WI38 (cell line): ENCODE measurements at regions not wholly inside any gene's neighbourhood (a gene's known extent, or its start where the extent isn't known, plus 50 kb on each side); places are given as distances from the start of the nearest gene placed in this dataset.
"Not testable (repeated sequence)": the region's sequence is repeated elsewhere in the genome, so short reads cannot be mapped to it uniquely, and the experiment has no call there.

ENCODE experiments used
- H3K4me3 ChIP-seq: 2 replicates; pipeline ENCODE4 v1.5.1; 2011; ENCODE audit warnings: low read depth, mild to moderate bottlenecking, control low read depth, low read length
- TF ChIP-seq, protein P1 (sequence below): IDR thresholded peaks from 2 replicates; pipeline ENCODE4 v1.5.1; 2012; ENCODE audit warnings: low read depth, mild to moderate bottlenecking, control low read depth, low read length

DNA sequence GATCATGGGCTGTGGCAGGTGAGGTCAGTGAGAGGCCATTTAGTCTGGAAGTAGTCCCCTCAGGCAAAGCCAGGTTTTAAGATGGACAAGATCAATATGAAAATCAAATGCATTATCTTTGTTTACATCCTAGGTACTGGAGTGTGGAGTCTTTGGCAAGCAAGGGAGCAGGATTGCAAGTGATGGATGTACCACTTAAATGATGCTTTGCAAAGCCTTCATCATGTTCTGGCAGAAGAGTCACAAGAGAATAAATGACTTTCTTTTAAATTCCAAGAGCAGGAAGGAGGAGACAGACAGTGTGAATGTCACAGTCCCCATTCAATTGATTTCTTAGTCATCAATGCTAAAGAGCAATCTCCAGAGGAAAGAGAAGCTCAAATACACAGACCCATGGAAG, 908.3 kb downstream of the FAM181B start:
- TF ChIP-seq, protein P1, sequence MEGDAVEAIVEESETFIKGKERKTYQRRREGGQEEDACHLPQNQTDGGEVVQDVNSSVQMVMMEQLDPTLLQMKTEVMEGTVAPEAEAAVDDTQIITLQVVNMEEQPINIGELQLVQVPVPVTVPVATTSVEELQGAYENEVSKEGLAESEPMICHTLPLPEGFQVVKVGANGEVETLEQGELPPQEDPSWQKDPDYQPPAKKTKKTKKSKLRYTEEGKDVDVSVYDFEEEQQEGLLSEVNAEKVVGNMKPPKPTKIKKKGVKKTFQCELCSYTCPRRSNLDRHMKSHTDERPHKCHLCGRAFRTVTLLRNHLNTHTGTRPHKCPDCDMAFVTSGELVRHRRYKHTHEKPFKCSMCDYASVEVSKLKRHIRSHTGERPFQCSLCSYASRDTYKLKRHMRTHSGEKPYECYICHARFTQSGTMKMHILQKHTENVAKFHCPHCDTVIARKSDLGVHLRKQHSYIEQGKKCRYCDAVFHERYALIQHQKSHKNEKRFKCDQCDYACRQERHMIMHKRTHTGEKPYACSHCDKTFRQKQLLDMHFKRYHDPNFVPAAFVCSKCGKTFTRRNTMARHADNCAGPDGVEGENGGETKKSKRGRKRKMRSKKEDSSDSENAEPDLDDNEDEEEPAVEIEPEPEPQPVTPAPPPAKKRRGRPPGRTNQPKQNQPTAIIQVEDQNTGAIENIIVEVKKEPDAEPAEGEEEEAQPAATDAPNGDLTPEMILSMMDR = no peak

DNA sequence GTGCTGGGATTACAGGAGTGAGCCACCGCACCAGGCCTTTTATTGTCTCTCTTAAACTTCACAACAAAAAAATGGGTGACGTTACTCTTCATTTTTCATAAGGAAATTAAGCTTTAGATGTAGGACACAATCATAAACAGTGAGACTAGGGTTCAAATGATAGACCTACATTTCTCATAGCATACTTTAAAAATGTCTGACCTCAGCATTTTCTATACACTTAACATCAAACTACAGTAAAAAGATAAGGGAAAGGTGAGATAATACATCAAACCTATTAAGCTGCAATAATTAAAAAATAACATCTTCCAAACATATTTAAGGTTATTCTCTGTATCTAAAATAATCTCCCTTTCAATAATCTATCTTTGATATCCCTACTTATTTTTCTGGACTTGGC, 914.2 kb downstream of the FAM181B start:
- TF ChIP-seq, protein P1 = no peak
- no peak overlapping the region for H3K4me3 ChIP-seq

More for the DNA sequence above, 908.3 kb downstream of the FAM181B start:
- no peak overlapping the region for H3K4me3 ChIP-seq

GRCh38 chr11:81804858-81805257, 928.8 kb downstream of the FAM181B start:
- TF ChIP-seq, protein P1 = no peak
- no peak overlapping the region for H3K4me3 ChIP-seq

- TF ChIP-seq, protein P1 = no peak
- H3K4me3 ChIP-seq = no peak overlapping the region
These were observed 931.1 kb downstream of the FAM181B start for GRCh38 chr11:81802591-81802990.

DNA sequence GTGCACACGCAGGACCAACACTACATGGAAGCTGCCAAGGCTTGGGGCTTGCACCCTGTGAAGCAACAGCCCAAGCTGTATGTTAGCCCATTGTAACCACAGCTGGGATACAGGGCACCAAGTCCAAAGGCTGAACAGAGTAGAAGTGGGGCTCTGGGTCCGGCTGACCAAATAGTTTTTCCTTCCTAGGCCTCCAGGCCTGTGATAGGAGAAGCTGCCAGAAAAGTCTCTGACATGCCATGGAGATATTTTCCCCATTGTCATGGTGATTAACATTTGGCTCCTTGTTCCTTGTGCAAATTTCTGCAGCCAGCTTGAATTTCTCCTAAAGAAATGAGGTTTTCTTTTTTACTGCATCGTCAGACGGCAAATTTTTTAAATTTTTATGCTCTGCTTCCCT, 941.2 kb downstream of the FAM181B start:
- TF ChIP-seq, protein P1 = no peak
- no peak overlapping the region for H3K4me3 ChIP-seq

- no peak overlapping the region for H3K4me3 ChIP-seq
- TF ChIP-seq, protein P1 = no peak
These were observed 946.0 kb downstream of the FAM181B start for GRCh38 chr11:81787584-81788049.

GRCh38 chr11:81772166-81772565, 961.5 kb downstream of the FAM181B start:
- TF ChIP-seq, protein P1 = no peak
- H3K4me3 ChIP-seq = no peak overlapping the region

GRCh38 chr11:81769906-81770305, 963.8 kb downstream of the FAM181B start:
- not testable (repeated sequence) for H3K4me3 ChIP-seq
